ENCODE measurements at regions not wholly inside any gene's neighbourhood (a gene's known extent, or its start where the extent isn't known, plus 50 kb on each side); places are given as distances from the start of the nearest gene placed in this dataset.

DNA sequence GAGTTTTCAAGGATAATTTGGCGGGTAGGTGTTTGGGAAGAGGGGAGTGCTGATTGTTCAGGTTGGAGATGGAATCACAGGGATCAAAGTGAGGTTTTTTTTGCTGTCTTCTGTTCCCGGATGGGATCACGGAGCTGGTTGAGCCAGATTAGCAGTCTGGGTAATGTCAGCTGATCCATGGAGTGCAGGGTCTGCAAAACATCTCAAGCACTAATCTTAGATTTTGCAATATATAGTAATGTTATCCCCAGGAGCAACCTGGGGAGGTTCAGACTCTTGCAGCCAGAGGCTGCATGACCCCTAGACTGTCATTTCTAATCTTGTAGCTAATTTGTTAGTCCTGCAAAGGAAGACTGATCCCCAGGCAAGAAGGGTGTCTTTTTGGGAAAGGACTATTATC, 354.1 kb upstream of the SGO1 start:
- Histone ChIP-seq H3K79me1 (ENCODE audit: low read depth, low read length) (no peaks in the 10 kb centered on the region), H4K8ac (ENCODE audit: extremely low read depth, insufficient read depth, low read length) (no peak overlapping the region), H4K5ac (ENCODE audit: insufficient read length, low read depth, low read length) (no peak overlapping the region), H3K4me1 (replicated peaks in 1 of 4; ENCODE audit: control insufficient read depth in 3 of 4, insufficient read depth in 4 of 4, low read length in 3 of 4) (no peaks in the 10 kb centered on the region), H3K27me3 (replicated peaks in 1 of 4; ENCODE audit: control insufficient read depth in 3 of 4, extremely low read depth in 1 of 4, insufficient read depth in 3 of 4, low read length in 3 of 4) (no peaks in the 10 kb centered on the region), H2BK15ac (ENCODE audit: low read length) (no peak overlapping the region), H2BK12ac (ENCODE audit: low read depth, low read length) (no peak overlapping the region), H2BK20ac (ENCODE audit: low read length) (no peak overlapping the region), H3K36me3 (ENCODE audit: control insufficient read depth in 2 of 4, insufficient read depth in 4 of 4, low read length in 3 of 4) (no peaks in the 10 kb centered on the region), H4K91ac (replicated peaks; ENCODE audit: insufficient read length, low read length) (no peak overlapping the region), H3K4ac (replicated peaks; ENCODE audit: insufficient read length, low read depth, low read length) (no peak overlapping the region), H3K14ac (ENCODE audit: insufficient read length) (no peak overlapping the region), H3K18ac (ENCODE audit: extremely low read depth, low read length) (no peak overlapping the region), H3K4me3 (ENCODE audit: extremely low read depth in 1 of 4, insufficient read depth in 2 of 4, low read depth in 3 of 4, low read length in 4 of 4) (no peak overlapping the region), H3K23ac (ENCODE audit: insufficient read length) (no peak overlapping the region), H2BK120ac (replicated peaks; ENCODE audit: low read depth, low read length) (no peak overlapping the region), H3K9ac (replicated peaks in 1 of 4; ENCODE audit: extremely low read depth in 1 of 4, low read depth in 3 of 4, low read length in 3 of 4) (no peak overlapping the region), H2AFZ (ENCODE audit: low read length) (0 out of 2 replicates have a peak overlapping the region, but pooled peaks have one; percentile 9), H4K20me1 (replicated peaks in 1 of 2; ENCODE audit: control insufficient read depth in 1 of 2, insufficient read depth in 2 of 2, low read length in 2 of 2) (no peaks in the 10 kb centered on the region), H3K23me2 (ENCODE audit: low read depth, low read length) (no peaks in the 10 kb centered on the region), H2AK5ac (ENCODE audit: low read depth, low read length) (no peak overlapping the region), H2BK5ac (ENCODE audit: low read depth, low read length) (no peak overlapping the region), H3K79me2 (ENCODE audit: control insufficient read depth in 1 of 2, insufficient read depth in 2 of 2, low read length in 2 of 2) (no peaks in the 10 kb centered on the region), H3K4me2 (ENCODE audit: insufficient read depth in 1 of 2, low read depth in 2 of 2, low read length in 2 of 2) (no peak overlapping the region), H3K56ac (replicated peaks; ENCODE audit: insufficient read length, low read depth, low read length) (no peak overlapping the region), H3K9me3 (ENCODE audit: insufficient read depth in 2 of 2, low read depth in 1 of 2, low read length in 1 of 2) (no peaks in the 10 kb centered on the region), H3K27ac (ENCODE audit: low read depth, low read length) (no peak overlapping the region)
- WGBS, 2 experiments (ENCODE audit: extremely low coverage in 1 of 2, insufficient coverage in 1 of 2, insufficient read length in 1 of 2, insufficient replicate concordance in 2 of 2, low coverage in 1 of 2, low lambda C conversion rate in 2 of 2, missing lambda C conversion rate in 1 of 2) = 93% methylated on average over 3 of the region's 3 CpGs; no CpG with 5 or more reads in 1 of the 2 experiments
- ChIA-PET CTCF (ENCODE audit: partially characterized antibody) (interaction anchor here (0.6 kb wide), 1 partner anchor 193 kb away, joined by 4 read pairs; no protein-coding TSS in a partner anchor), POLR2A (ENCODE audit: partially characterized antibody) (no interaction called here)
- DNase-seq (ENCODE audit: low read depth in 1 of 2, low spot score in 2 of 2) (no peak), FAIRE-seq (no peak)
- TF ChIP-seq, protein P1, sequence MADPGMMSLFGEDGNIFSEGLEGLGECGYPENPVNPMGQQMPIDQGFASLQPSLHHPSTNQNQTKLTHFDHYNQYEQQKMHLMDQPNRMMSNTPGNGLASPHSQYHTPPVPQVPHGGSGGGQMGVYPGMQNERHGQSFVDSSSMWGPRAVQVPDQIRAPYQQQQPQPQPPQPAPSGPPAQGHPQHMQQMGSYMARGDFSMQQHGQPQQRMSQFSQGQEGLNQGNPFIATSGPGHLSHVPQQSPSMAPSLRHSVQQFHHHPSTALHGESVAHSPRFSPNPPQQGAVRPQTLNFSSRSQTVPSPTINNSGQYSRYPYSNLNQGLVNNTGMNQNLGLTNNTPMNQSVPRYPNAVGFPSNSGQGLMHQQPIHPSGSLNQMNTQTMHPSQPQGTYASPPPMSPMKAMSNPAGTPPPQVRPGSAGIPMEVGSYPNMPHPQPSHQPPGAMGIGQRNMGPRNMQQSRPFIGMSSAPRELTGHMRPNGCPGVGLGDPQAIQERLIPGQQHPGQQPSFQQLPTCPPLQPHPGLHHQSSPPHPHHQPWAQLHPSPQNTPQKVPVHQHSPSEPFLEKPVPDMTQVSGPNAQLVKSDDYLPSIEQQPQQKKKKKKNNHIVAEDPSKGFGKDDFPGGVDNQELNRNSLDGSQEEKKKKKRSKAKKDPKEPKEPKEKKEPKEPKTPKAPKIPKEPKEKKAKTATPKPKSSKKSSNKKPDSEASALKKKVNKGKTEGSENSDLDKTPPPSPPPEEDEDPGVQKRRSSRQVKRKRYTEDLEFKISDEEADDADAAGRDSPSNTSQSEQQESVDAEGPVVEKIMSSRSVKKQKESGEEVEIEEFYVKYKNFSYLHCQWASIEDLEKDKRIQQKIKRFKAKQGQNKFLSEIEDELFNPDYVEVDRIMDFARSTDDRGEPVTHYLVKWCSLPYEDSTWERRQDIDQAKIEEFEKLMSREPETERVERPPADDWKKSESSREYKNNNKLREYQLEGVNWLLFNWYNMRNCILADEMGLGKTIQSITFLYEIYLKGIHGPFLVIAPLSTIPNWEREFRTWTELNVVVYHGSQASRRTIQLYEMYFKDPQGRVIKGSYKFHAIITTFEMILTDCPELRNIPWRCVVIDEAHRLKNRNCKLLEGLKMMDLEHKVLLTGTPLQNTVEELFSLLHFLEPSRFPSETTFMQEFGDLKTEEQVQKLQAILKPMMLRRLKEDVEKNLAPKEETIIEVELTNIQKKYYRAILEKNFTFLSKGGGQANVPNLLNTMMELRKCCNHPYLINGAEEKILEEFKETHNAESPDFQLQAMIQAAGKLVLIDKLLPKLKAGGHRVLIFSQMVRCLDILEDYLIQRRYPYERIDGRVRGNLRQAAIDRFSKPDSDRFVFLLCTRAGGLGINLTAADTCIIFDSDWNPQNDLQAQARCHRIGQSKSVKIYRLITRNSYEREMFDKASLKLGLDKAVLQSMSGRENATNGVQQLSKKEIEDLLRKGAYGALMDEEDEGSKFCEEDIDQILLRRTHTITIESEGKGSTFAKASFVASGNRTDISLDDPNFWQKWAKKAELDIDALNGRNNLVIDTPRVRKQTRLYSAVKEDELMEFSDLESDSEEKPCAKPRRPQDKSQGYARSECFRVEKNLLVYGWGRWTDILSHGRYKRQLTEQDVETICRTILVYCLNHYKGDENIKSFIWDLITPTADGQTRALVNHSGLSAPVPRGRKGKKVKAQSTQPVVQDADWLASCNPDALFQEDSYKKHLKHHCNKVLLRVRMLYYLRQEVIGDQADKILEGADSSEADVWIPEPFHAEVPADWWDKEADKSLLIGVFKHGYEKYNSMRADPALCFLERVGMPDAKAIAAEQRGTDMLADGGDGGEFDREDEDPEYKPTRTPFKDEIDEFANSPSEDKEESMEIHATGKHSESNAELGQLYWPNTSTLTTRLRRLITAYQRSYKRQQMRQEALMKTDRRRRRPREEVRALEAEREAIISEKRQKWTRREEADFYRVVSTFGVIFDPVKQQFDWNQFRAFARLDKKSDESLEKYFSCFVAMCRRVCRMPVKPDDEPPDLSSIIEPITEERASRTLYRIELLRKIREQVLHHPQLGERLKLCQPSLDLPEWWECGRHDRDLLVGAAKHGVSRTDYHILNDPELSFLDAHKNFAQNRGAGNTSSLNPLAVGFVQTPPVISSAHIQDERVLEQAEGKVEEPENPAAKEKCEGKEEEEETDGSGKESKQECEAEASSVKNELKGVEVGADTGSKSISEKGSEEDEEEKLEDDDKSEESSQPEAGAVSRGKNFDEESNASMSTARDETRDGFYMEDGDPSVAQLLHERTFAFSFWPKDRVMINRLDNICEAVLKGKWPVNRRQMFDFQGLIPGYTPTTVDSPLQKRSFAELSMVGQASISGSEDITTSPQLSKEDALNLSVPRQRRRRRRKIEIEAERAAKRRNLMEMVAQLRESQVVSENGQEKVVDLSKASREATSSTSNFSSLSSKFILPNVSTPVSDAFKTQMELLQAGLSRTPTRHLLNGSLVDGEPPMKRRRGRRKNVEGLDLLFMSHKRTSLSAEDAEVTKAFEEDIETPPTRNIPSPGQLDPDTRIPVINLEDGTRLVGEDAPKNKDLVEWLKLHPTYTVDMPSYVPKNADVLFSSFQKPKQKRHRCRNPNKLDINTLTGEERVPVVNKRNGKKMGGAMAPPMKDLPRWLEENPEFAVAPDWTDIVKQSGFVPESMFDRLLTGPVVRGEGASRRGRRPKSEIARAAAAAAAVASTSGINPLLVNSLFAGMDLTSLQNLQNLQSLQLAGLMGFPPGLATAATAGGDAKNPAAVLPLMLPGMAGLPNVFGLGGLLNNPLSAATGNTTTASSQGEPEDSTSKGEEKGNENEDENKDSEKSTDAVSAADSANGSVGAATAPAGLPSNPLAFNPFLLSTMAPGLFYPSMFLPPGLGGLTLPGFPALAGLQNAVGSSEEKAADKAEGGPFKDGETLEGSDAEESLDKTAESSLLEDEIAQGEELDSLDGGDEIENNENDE (IDR thresholded peaks at IDR 0.05; ENCODE audit: insufficient replicate concordance, low read length) = no peak
